Body of pancreas (tissue), 4 donors: ENCODE measurements at regions not wholly inside any gene's neighbourhood (a gene's known extent, or its start where the extent isn't known, plus 50 kb on each side); places are given as distances from the start of the nearest gene placed in this dataset.

Source experiments
- POLR2A ChIP-seq, 3 donors: fragments of 450-650 bp; IDR thresholded peaks; one replicate each; pipeline ENCODE4 v1.6.1; 2016; ENCODE audit warnings: antibody characterized with exemption in 3 of 3, mild to moderate bottlenecking in 2 of 3
- TF ChIP-seq, protein P1 (sequence below), 7 experiments: fragments of 450-650 bp in 4 of 7; fragments of 200-600 bp in 3 of 7; sonication (generic) in 3 of 7; IDR thresholded peaks; one replicate each; pipeline ENCODE4 v1.5.1; 2016 to 2019; ENCODE audit warnings: antibody characterized with exemption in 7 of 7

DNA sequence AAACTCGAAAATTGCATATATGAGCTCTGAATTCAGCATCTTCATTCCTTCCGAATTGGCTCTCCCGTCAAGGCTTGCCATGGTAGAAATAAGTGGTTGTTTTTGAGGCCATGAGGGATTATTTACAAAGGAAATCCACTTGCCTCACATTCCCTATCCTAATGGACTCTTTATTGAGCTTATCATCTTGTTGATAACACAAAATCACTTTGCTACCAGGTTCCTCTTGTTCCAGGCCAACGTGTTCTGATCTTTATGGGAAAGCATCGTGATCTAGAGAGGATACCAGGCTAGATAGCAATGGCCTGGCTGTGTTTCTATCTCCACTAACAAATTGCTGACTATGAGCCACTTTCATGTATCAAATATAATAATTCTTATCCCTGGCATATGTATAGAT lies 811.7 kb downstream of the TLR4 start:
- TF ChIP-seq POLR2A (IDR thresholded peaks at IDR 0.05) = no peak
- TF ChIP-seq, protein P1, sequence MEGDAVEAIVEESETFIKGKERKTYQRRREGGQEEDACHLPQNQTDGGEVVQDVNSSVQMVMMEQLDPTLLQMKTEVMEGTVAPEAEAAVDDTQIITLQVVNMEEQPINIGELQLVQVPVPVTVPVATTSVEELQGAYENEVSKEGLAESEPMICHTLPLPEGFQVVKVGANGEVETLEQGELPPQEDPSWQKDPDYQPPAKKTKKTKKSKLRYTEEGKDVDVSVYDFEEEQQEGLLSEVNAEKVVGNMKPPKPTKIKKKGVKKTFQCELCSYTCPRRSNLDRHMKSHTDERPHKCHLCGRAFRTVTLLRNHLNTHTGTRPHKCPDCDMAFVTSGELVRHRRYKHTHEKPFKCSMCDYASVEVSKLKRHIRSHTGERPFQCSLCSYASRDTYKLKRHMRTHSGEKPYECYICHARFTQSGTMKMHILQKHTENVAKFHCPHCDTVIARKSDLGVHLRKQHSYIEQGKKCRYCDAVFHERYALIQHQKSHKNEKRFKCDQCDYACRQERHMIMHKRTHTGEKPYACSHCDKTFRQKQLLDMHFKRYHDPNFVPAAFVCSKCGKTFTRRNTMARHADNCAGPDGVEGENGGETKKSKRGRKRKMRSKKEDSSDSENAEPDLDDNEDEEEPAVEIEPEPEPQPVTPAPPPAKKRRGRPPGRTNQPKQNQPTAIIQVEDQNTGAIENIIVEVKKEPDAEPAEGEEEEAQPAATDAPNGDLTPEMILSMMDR (IDR thresholded peaks at IDR 0.05) = no peak
